Osteocyte (in vitro differentiated cells): ENCODE measurements at regions not wholly inside any gene's neighbourhood (a gene's known extent, or its start where the extent isn't known, plus 50 kb on each side); places are given as distances from the start of the nearest gene placed in this dataset.

Source experiments
- DNase-seq: peaks from one replicate; pipeline ENCODE4 v3.0.0; 2021; ENCODE audit warnings: mixed read lengths; ENCODE audit not compliant: unreplicated experiment; ENCODE audit errors: extremely low spot score
- H3K27ac Mint-ChIP-seq: one replicate; pipeline ENCODE4 v1.8.0; 2021; ENCODE audit warnings: mild to moderate bottlenecking, mixed read lengths; ENCODE audit not compliant: unreplicated experiment
- H3K27me3 Mint-ChIP-seq: one replicate; pipeline ENCODE4 v1.8.0; 2021; ENCODE audit warnings: mixed read lengths; ENCODE audit not compliant: unreplicated experiment
- H3K36me3 Mint-ChIP-seq: one replicate; pipeline ENCODE4 v1.8.0; 2021; ENCODE audit warnings: mixed read lengths; ENCODE audit not compliant: unreplicated experiment
- H3K4me1 Mint-ChIP-seq: one replicate; pipeline ENCODE4 v1.8.0; 2021; ENCODE audit warnings: mixed read lengths; ENCODE audit not compliant: unreplicated experiment
- H3K4me3 Mint-ChIP-seq: one replicate; pipeline ENCODE4 v1.8.0; 2021; ENCODE audit warnings: mild to moderate bottlenecking, moderate library complexity, mixed read lengths; ENCODE audit not compliant: unreplicated experiment
- H3K9me3 Mint-ChIP-seq: one replicate; pipeline ENCODE4 v1.8.0; 2021; ENCODE audit warnings: mixed read lengths; ENCODE audit not compliant: unreplicated experiment
- CTCF ChIP-seq: fragments of 200-600 bp; sonication (generic); IDR thresholded peaks from 2 replicates; pipeline ENCODE4 v1.5.0; 2021; ENCODE audit warnings: antibody characterized with exemption, mild to moderate bottlenecking, moderate library complexity

GRCh38 chr2:80863147-80863714 lies 558.7 kb upstream of the LRRTM1 start:
- DNase-seq, result no peak
- Mint-ChIP-seq H3K9me3 (peaks cover 44% of the 10 kb centered on the region), H3K4me1 (no peaks in the 10 kb centered on the region), H3K4me3 (no peak overlapping the region), H3K27me3 (no peaks in the 10 kb centered on the region), H3K27ac (no peak overlapping the region), H3K36me3 (no peaks in the 10 kb centered on the region)
- no peak for TF ChIP-seq CTCF

GRCh38 chr2:80858965-80859364 lies 554.4 kb upstream of the LRRTM1 start:
- Mint-ChIP-seq H3K4me3 (no peak overlapping the region), H3K9me3 (peaks cover 24% of the 10 kb centered on the region), H3K27ac (no peak overlapping the region), H3K36me3 (no peaks in the 10 kb centered on the region), H3K27me3 (no peaks in the 10 kb centered on the region), H3K4me1 (no peaks in the 10 kb centered on the region)
- TF ChIP-seq CTCF, result no peak
- no peak for DNase-seq

- DNase-seq, result no peak
- no peak overlapping the region for H3K4me3 Mint-ChIP-seq
- peaks cover 22% of the 10 kb centered on the region for H3K9me3 Mint-ChIP-seq
- H3K27me3 Mint-ChIP-seq, result no peaks in the 10 kb centered on the region
- H3K36me3 Mint-ChIP-seq, result no peaks in the 10 kb centered on the region
- TF ChIP-seq CTCF, result no peak
- H3K27ac Mint-ChIP-seq, result no peak overlapping the region
- H3K4me1 Mint-ChIP-seq, result no peaks in the 10 kb centered on the region
Observed at GRCh38 chr2:80856227-80856626, 551.7 kb upstream of the LRRTM1 start.

GRCh38 chr2:80854831-80855230 lies 550.3 kb upstream of the LRRTM1 start:
- peaks cover 28% of the 10 kb centered on the region for H3K9me3 Mint-ChIP-seq
- no peaks in the 10 kb centered on the region for H3K36me3 Mint-ChIP-seq
- H3K4me3 Mint-ChIP-seq, result no peak overlapping the region
- TF ChIP-seq CTCF, result no peak
- no peak overlapping the region for H3K27ac Mint-ChIP-seq
- no peaks in the 10 kb centered on the region for H3K27me3 Mint-ChIP-seq
- DNase-seq, result no peak
- H3K4me1 Mint-ChIP-seq, result no peaks in the 10 kb centered on the region

GRCh38 chr2:80852808-80853139 lies 548.2 kb upstream of the LRRTM1 start:
- H3K4me1 Mint-ChIP-seq, result no peaks in the 10 kb centered on the region
- no peak for TF ChIP-seq CTCF
- no peak overlapping the region for H3K4me3 Mint-ChIP-seq
- H3K27ac Mint-ChIP-seq, result no peak overlapping the region
- peaks cover 35% of the 10 kb centered on the region for H3K9me3 Mint-ChIP-seq
- DNase-seq, result no peak
- no peaks in the 10 kb centered on the region for H3K36me3 Mint-ChIP-seq
- H3K27me3 Mint-ChIP-seq, result no peaks in the 10 kb centered on the region
